WTC11 (cell line): ENCODE measurements at regions not wholly inside any gene's neighbourhood (a gene's known extent, or its start where the extent isn't known, plus 50 kb on each side); places are given as distances from the start of the nearest gene placed in this dataset.

Experiments used
- ESRRA ChIP-seq: sonication (generic); formaldehyde crosslinking; IDR thresholded peaks from 2 replicates; pipeline ENCODE4 v1.8.1; 2022; ENCODE audit warnings: mild to moderate bottlenecking, missing genetic modification reagents, borderline replicate concordance
- TF ChIP-seq, protein P1 (sequence below): sonication (generic); formaldehyde crosslinking; IDR thresholded peaks from 2 replicates; pipeline ENCODE4 v1.8.0; 2022; ENCODE audit warnings: missing genetic modification reagents
- TF ChIP-seq, protein P2 (sequence below): fragments of 200-600 bp; IDR thresholded peaks from 2 replicates; pipeline ENCODE4 v1.8.0; 2022; ENCODE audit warnings: antibody characterized with exemption

DNA sequence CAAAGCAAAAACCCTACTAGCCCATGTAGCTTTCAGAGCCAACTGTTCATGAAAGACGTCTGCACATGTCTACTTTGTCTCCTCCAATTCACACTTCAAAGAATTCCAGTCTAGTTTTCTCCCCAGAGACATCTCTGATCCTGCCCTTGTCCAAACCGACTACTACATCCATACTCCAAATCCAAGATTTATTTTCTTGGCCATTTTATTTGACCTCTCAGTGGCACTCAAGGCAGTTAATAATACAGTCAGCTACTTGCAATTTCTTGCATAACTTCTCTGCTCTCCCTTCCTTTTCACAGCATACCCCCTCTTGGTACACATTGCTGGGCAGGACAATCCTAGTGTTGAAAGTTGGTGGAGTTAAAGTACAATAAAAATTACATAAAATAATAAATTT lies 170.9 kb upstream of the INHBA start:
- TF ChIP-seq, protein P1, sequence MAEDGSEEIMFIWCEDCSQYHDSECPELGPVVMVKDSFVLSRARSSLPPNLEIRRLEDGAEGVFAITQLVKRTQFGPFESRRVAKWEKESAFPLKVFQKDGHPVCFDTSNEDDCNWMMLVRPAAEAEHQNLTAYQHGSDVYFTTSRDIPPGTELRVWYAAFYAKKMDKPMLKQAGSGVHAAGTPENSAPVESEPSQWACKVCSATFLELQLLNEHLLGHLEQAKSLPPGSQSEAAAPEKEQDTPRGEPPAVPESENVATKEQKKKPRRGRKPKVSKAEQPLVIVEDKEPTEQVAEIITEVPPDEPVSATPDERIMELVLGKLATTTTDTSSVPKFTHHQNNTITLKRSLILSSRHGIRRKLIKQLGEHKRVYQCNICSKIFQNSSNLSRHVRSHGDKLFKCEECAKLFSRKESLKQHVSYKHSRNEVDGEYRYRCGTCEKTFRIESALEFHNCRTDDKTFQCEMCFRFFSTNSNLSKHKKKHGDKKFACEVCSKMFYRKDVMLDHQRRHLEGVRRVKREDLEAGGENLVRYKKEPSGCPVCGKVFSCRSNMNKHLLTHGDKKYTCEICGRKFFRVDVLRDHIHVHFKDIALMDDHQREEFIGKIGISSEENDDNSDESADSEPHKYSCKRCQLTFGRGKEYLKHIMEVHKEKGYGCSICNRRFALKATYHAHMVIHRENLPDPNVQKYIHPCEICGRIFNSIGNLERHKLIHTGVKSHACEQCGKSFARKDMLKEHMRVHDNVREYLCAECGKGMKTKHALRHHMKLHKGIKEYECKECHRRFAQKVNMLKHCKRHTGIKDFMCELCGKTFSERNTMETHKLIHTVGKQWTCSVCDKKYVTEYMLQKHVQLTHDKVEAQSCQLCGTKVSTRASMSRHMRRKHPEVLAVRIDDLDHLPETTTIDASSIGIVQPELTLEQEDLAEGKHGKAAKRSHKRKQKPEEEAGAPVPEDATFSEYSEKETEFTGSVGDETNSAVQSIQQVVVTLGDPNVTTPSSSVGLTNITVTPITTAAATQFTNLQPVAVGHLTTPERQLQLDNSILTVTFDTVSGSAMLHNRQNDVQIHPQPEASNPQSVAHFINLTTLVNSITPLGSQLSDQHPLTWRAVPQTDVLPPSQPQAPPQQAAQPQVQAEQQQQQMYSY (CRISPR knock-in tag), result no peak
- no peak for TF ChIP-seq ESRRA (CRISPR knock-in tag)
- TF ChIP-seq, protein P2, sequence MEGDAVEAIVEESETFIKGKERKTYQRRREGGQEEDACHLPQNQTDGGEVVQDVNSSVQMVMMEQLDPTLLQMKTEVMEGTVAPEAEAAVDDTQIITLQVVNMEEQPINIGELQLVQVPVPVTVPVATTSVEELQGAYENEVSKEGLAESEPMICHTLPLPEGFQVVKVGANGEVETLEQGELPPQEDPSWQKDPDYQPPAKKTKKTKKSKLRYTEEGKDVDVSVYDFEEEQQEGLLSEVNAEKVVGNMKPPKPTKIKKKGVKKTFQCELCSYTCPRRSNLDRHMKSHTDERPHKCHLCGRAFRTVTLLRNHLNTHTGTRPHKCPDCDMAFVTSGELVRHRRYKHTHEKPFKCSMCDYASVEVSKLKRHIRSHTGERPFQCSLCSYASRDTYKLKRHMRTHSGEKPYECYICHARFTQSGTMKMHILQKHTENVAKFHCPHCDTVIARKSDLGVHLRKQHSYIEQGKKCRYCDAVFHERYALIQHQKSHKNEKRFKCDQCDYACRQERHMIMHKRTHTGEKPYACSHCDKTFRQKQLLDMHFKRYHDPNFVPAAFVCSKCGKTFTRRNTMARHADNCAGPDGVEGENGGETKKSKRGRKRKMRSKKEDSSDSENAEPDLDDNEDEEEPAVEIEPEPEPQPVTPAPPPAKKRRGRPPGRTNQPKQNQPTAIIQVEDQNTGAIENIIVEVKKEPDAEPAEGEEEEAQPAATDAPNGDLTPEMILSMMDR, result no peak
